HEK293 (cell line): ENCODE measurements at regions not wholly inside any gene's neighbourhood (a gene's known extent, or its start where the extent isn't known, plus 50 kb on each side); places are given as distances from the start of the nearest gene placed in this dataset.

Experiments used
- BCL11A ChIP-seq: fragments of 450-650 bp; formaldehyde crosslinking; IDR thresholded peaks from 2 replicates; pipeline ENCODE4 v1.5.1; 2016; ENCODE audit warnings: low read depth, missing biosample characterization, missing genetic modification characterization
- GLIS2 ChIP-seq: fragments of 450-650 bp; formaldehyde crosslinking; IDR thresholded peaks from 2 replicates; pipeline ENCODE4 v1.5.1; 2016; ENCODE audit warnings: missing biosample characterization, missing genetic modification characterization
- KLF16 ChIP-seq: fragments of 450-650 bp; formaldehyde crosslinking; IDR thresholded peaks from 2 replicates; pipeline ENCODE4 v1.5.1; 2017; ENCODE audit warnings: missing biosample characterization, missing genetic modification characterization
- MZF1 ChIP-seq: fragments of 450-650 bp; formaldehyde crosslinking; IDR thresholded peaks from 2 replicates; pipeline ENCODE4 v1.5.1; 2017; ENCODE audit warnings: missing biosample characterization, missing genetic modification characterization, borderline replicate concordance
- TCF7L2 ChIP-seq: IDR thresholded peaks from 2 replicates; pipeline ENCODE4 v1.6.1; 2011; ENCODE audit warnings: low read depth, mild to moderate bottlenecking, inconsistent platforms, low read length, moderate library complexity, borderline replicate concordance
- ZNF2 ChIP-seq: fragments of 450-650 bp; formaldehyde crosslinking; IDR thresholded peaks from 2 replicates; pipeline ENCODE4 v1.5.1; 2016; ENCODE audit warnings: missing biosample characterization, missing genetic modification characterization
- ZNF24 ChIP-seq: fragments of 450-650 bp; formaldehyde crosslinking; IDR thresholded peaks from 2 replicates; pipeline ENCODE4 v1.5.1; 2016; ENCODE audit warnings: missing biosample characterization, missing genetic modification characterization
- ZNF670 ChIP-seq: fragments of 450-650 bp; formaldehyde crosslinking; IDR thresholded peaks from 2 replicates; pipeline ENCODE4 v1.5.1; 2016; ENCODE audit warnings: missing biosample characterization, missing genetic modification characterization, low read depth
- TF ChIP-seq, protein P1 (sequence below): fragments of 450-650 bp; formaldehyde crosslinking; IDR thresholded peaks from 2 replicates; pipeline ENCODE4 v1.5.1; 2016; ENCODE audit warnings: missing biosample characterization, missing genetic modification characterization

DNA sequence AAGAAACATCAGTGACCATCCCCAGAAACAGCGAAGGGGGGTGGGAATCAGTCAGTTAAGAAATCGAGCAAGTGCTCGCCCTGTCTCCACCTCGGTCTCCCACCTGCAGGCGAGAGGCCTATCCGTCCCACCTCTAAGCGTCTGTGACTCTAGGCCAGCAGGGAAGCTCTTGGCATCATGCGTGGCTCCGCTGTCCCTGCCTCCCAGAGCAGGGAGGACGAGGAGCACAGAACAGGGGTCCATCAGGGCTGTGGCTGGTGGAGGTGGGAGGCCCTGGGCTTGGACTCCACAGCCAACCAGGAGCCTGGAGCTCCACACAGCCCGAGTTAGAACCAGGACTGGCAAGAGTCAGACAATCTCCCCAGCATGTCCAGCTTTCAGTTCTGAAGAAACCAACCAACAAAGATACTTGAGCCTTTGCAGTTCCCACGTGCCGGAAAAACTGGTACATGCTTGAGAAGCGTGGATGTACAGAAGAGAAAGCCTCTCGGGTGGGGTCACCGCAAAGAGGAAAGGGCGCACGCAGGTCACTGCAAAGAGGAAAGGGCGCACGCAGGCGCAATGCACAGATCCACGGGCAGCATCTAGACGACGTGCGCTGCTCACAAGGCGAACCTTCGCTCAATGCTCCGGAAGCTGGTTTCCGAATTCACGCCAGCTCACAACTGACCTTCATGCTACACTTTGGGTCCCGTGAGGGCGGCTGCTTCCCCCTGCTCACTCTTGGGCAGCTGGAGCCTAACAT lies 104.5 kb upstream of the ALKAL2 start:
- TF ChIP-seq ZNF670 (tag by site-specific recombination) (no peak), ZNF24 (no peak), KLF16 (tag by site-specific recombination) (no peak), TCF7L2 (no peak), ZNF2 (tag by site-specific recombination) (no peak), BCL11A (no peak), GLIS2 (tag by site-specific recombination) (no peak), MZF1 (tag by site-specific recombination) (no peak)
- TF ChIP-seq, protein P1, sequence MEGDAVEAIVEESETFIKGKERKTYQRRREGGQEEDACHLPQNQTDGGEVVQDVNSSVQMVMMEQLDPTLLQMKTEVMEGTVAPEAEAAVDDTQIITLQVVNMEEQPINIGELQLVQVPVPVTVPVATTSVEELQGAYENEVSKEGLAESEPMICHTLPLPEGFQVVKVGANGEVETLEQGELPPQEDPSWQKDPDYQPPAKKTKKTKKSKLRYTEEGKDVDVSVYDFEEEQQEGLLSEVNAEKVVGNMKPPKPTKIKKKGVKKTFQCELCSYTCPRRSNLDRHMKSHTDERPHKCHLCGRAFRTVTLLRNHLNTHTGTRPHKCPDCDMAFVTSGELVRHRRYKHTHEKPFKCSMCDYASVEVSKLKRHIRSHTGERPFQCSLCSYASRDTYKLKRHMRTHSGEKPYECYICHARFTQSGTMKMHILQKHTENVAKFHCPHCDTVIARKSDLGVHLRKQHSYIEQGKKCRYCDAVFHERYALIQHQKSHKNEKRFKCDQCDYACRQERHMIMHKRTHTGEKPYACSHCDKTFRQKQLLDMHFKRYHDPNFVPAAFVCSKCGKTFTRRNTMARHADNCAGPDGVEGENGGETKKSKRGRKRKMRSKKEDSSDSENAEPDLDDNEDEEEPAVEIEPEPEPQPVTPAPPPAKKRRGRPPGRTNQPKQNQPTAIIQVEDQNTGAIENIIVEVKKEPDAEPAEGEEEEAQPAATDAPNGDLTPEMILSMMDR (tag by site-specific recombination), result no peak
